ENCODE measurements at regions not wholly inside any gene's neighbourhood (a gene's known extent, or its start where the extent isn't known, plus 50 kb on each side); places are given as distances from the start of the nearest gene placed in this dataset.

DNA sequence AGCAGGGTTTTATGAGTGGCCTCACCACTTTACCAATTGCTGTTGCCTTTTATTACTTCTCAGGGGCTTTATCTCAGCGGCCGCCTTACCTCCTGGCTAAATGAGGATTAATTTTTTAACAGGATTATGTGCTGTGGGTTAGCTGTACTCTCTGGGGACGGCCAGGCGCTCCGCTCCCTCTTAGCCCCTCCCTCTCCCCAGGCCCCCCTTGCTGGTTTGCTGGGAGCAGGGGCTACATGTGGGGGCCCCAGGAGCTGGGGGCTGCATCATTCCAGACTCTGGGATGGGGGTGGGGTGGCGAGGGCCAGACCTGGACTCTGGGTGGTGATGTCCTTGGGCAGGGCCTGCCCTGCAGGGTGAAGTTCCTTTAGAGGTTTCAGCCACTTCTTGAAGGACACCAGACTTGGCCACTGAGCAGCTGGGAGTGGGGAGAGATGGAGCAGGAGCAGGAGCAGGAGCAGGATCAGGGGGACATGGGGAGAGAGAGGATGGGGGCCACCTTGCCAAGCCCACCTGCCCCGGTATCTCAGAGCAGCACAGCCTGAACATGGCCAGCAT, 196.1 kb downstream of the GOLGA6L6 start:
- TF ChIP-seq EP300 (IDR thresholded peaks at IDR 0.05) (no peak), POLR2A (IDR thresholded peaks at IDR 0.05) (no peak)
- TF ChIP-seq, protein P1, sequence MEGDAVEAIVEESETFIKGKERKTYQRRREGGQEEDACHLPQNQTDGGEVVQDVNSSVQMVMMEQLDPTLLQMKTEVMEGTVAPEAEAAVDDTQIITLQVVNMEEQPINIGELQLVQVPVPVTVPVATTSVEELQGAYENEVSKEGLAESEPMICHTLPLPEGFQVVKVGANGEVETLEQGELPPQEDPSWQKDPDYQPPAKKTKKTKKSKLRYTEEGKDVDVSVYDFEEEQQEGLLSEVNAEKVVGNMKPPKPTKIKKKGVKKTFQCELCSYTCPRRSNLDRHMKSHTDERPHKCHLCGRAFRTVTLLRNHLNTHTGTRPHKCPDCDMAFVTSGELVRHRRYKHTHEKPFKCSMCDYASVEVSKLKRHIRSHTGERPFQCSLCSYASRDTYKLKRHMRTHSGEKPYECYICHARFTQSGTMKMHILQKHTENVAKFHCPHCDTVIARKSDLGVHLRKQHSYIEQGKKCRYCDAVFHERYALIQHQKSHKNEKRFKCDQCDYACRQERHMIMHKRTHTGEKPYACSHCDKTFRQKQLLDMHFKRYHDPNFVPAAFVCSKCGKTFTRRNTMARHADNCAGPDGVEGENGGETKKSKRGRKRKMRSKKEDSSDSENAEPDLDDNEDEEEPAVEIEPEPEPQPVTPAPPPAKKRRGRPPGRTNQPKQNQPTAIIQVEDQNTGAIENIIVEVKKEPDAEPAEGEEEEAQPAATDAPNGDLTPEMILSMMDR (IDR thresholded peaks at IDR 0.05), result no peak
